ENCODE measurements at regions not wholly inside any gene's neighbourhood (a gene's known extent, or its start where the extent isn't known, plus 50 kb on each side); places are given as distances from the start of the nearest gene placed in this dataset.

GRCh38 chr18:1797235-1797634, 774.1 kb downstream of the METTL4 start:
- no peak overlapping the region for H3K27ac ChIP-seq
- TF ChIP-seq CTCF (IDR thresholded peaks at IDR 0.05) (no peak), ZFX (IDR thresholded peaks at IDR 0.05; ENCODE audit: borderline replicate concordance) (no peak)

- no peak overlapping the region for H3K27ac ChIP-seq
- TF ChIP-seq ZFX (IDR thresholded peaks at IDR 0.05; ENCODE audit: borderline replicate concordance): no peak
- TF ChIP-seq CTCF (IDR thresholded peaks at IDR 0.05): no peak
Observed at GRCh38 chr18:1805521-1805920, 765.8 kb downstream of the METTL4 start.

- TF ChIP-seq CTCF (IDR thresholded peaks at IDR 0.05): peak; percentile 19
- no peak for TF ChIP-seq ZFX (IDR thresholded peaks at IDR 0.05; ENCODE audit: borderline replicate concordance)
- H3K27ac ChIP-seq: no peak overlapping the region
Observed at GRCh38 chr18:1806884-1807615, 764.3 kb downstream of the METTL4 start.

- no peak for TF ChIP-seq ZFX (IDR thresholded peaks at IDR 0.05; ENCODE audit: borderline replicate concordance)
- no peak for TF ChIP-seq CTCF (IDR thresholded peaks at IDR 0.05)
- no peak overlapping the region for H3K27ac ChIP-seq
Observed at GRCh38 chr18:1811282-1811681, 760.0 kb downstream of the METTL4 start.

- TF ChIP-seq ZFX (IDR thresholded peaks at IDR 0.05; ENCODE audit: borderline replicate concordance) (no peak), CTCF (IDR thresholded peaks at IDR 0.05) (no peak)
- H3K27ac ChIP-seq: no peak overlapping the region
Observed at GRCh38 chr18:1825296-1825695, 746.0 kb downstream of the METTL4 start.

- no peak for TF ChIP-seq ZFX (IDR thresholded peaks at IDR 0.05; ENCODE audit: borderline replicate concordance)
- TF ChIP-seq CTCF (IDR thresholded peaks at IDR 0.05): no peak
- no peak overlapping the region for H3K27ac ChIP-seq
Observed at GRCh38 chr18:1840878-1841277, 730.4 kb downstream of the METTL4 start.

GRCh38 chr18:1846640-1847039, 724.7 kb downstream of the METTL4 start:
- H3K27ac ChIP-seq: no peak overlapping the region
- TF ChIP-seq CTCF (IDR thresholded peaks at IDR 0.05) (no peak), ZFX (IDR thresholded peaks at IDR 0.05; ENCODE audit: borderline replicate concordance) (no peak)

All from 22Rv1 (cell line).